ENCODE measurements at regions not wholly inside any gene's neighbourhood (a gene's known extent, or its start where the extent isn't known, plus 50 kb on each side); places are given as distances from the start of the nearest gene placed in this dataset.

DNA sequence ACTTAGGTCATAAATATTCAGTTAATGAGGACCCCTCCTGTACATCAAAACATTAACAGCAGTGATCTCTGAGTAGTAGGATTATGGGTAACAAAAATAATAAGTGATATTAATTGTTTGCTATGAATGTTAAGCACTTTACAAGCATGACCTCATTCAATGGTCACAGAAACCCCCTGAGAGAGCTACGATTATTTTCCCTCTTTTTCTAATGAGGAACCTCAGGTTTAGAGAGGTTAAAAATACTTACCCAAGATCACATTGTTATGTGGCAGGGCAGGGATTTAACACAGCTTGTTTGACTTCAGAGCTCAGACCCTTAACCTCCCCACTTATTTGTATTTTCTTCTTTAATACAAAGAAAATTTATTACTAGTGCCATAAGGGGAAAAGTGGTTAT, 228.2 kb downstream of the TBL1XR1 start:
- 57% methylated on average over 1 of the region's 1 CpG for WGBS (ENCODE audit: low lambda C conversion rate, missing lambda C conversion rate)
- Histone ChIP-seq H3K79me2 (no peaks in the 10 kb centered on the region), H2AFZ (peak overlapping the region; percentile 9), H4K20me1 (ENCODE audit: insufficient read depth, poor library complexity, severe bottlenecking) (no peaks in the 10 kb centered on the region), H3K9me2 (replicated peaks; ENCODE audit: insufficient read depth) (no peaks in the 10 kb centered on the region), H3K4me3 (no peak overlapping the region), H3K27ac (no peak overlapping the region), H3K9me3 (ENCODE audit: low read depth) (no peaks in the 10 kb centered on the region), H3K27me3 (no peaks in the 10 kb centered on the region), H3K36me3 (replicated peaks; ENCODE audit: insufficient read depth, low read depth) (no peaks in the 10 kb centered on the region), H3K4me1 (ENCODE audit: insufficient read depth) (peaks cover 12% of the 10 kb centered on the region), H3K4me2 (no peak overlapping the region)
- TF ChIP-seq EZH2 (IDR thresholded peaks at IDR 0.05; ENCODE audit: borderline replicate concordance): no peak
- TF ChIP-seq CTCF (IDR thresholded peaks at IDR 0.05; ENCODE audit: poor library complexity): no peak
- no peak for TF ChIP-seq EZH2phosphoT487 (IDR thresholded peaks at IDR 0.05; ENCODE audit: low read depth, severe bottlenecking, unreplicated experiment)
- no peak for DNase-seq (ENCODE audit: low spot score)

- peaks cover 12% of the 10 kb centered on the region for H3K4me1 ChIP-seq (ENCODE audit: insufficient read depth)
- WGBS (ENCODE audit: low lambda C conversion rate, missing lambda C conversion rate): 73% methylated on average over 2 of the region's 2 CpGs
- H3K36me3 ChIP-seq (replicated peaks; ENCODE audit: insufficient read depth, low read depth): no peaks in the 10 kb centered on the region
- H3K27me3 ChIP-seq: no peaks in the 10 kb centered on the region
- no peak overlapping the region for H3K4me2 ChIP-seq
- no peak overlapping the region for H3K4me3 ChIP-seq
- no peaks in the 10 kb centered on the region for H3K9me2 ChIP-seq (replicated peaks; ENCODE audit: insufficient read depth)
- peak overlapping the region; percentile 9 for H2AFZ ChIP-seq
- no peaks in the 10 kb centered on the region for H3K9me3 ChIP-seq (ENCODE audit: low read depth)
- H3K27ac ChIP-seq: no peak overlapping the region
- H4K20me1 ChIP-seq (ENCODE audit: insufficient read depth, poor library complexity, severe bottlenecking): no peaks in the 10 kb centered on the region
- H3K79me2 ChIP-seq: no peaks in the 10 kb centered on the region
- TF ChIP-seq EZH2phosphoT487 (IDR thresholded peaks at IDR 0.05; ENCODE audit: low read depth, severe bottlenecking, unreplicated experiment): no peak
- no peak for TF ChIP-seq EZH2 (IDR thresholded peaks at IDR 0.05; ENCODE audit: borderline replicate concordance)
- TF ChIP-seq CTCF (IDR thresholded peaks at IDR 0.05; ENCODE audit: poor library complexity): no peak
- no peak for DNase-seq (ENCODE audit: low spot score)
Observed at GRCh38 chr3:176968631-176969030, 228.7 kb downstream of the TBL1XR1 start.

GRCh38 chr3:176967522-176967921, 229.8 kb downstream of the TBL1XR1 start:
- no peak overlapping the region for H2AFZ ChIP-seq
- H3K4me1 ChIP-seq (ENCODE audit: insufficient read depth): peaks cover 12% of the 10 kb centered on the region
- no peak overlapping the region for H3K4me2 ChIP-seq
- no peaks in the 10 kb centered on the region for H4K20me1 ChIP-seq (ENCODE audit: insufficient read depth, poor library complexity, severe bottlenecking)
- no peaks in the 10 kb centered on the region for H3K27me3 ChIP-seq
- no peaks in the 10 kb centered on the region for H3K79me2 ChIP-seq
- H3K9me3 ChIP-seq (ENCODE audit: low read depth): no peaks in the 10 kb centered on the region
- no peak overlapping the region for H3K27ac ChIP-seq
- no peak for DNase-seq (ENCODE audit: low spot score)
- TF ChIP-seq CTCF (IDR thresholded peaks at IDR 0.05; ENCODE audit: poor library complexity) (no peak), EZH2 (IDR thresholded peaks at IDR 0.05; ENCODE audit: borderline replicate concordance) (no peak), EZH2phosphoT487 (IDR thresholded peaks at IDR 0.05; ENCODE audit: low read depth, severe bottlenecking, unreplicated experiment) (no peak)
- no peaks in the 10 kb centered on the region for H3K9me2 ChIP-seq (replicated peaks; ENCODE audit: insufficient read depth)
- H3K4me3 ChIP-seq: no peak overlapping the region
- H3K36me3 ChIP-seq (replicated peaks; ENCODE audit: insufficient read depth, low read depth): no peaks in the 10 kb centered on the region
- WGBS (ENCODE audit: low lambda C conversion rate, missing lambda C conversion rate): 82% methylated on average over 3 of the region's 3 CpGs

DNA sequence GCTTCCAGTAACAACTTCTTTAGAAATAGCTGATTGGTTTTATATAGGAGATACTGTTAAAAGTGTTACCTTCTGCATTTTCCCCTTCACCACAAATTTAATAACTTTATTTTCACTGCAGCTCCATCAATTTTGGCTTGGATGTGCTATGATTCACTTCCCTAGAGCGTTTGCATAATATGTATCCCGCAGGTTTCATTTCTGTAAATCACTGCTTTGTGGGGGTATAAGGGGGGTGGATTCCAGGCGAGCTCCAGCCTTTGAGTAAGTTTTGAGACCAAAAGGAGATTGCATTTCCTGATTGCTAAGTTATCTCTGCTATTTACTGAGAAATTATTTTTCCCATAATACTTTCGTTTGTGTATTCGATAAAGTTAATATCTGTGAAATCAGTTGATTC, 232.6 kb downstream of the TBL1XR1 start:
- Histone ChIP-seq H3K4me1 (ENCODE audit: insufficient read depth) (peaks cover 12% of the 10 kb centered on the region), H3K79me2 (no peaks in the 10 kb centered on the region), H3K27me3 (no peaks in the 10 kb centered on the region), H3K9me3 (ENCODE audit: low read depth) (no peaks in the 10 kb centered on the region), H3K4me2 (no peak overlapping the region), H3K36me3 (replicated peaks; ENCODE audit: insufficient read depth, low read depth) (no peaks in the 10 kb centered on the region), H4K20me1 (ENCODE audit: insufficient read depth, poor library complexity, severe bottlenecking) (no peaks in the 10 kb centered on the region), H3K9me2 (replicated peaks; ENCODE audit: insufficient read depth) (no peaks in the 10 kb centered on the region), H3K4me3 (no peak overlapping the region), H2AFZ (no peak overlapping the region), H3K27ac (no peak overlapping the region)
- 96% methylated on average over 5 of the region's 5 CpGs for WGBS (ENCODE audit: low lambda C conversion rate, missing lambda C conversion rate)
- no peak for TF ChIP-seq EZH2 (IDR thresholded peaks at IDR 0.05; ENCODE audit: borderline replicate concordance)
- no peak for TF ChIP-seq EZH2phosphoT487 (IDR thresholded peaks at IDR 0.05; ENCODE audit: low read depth, severe bottlenecking, unreplicated experiment)
- TF ChIP-seq CTCF (IDR thresholded peaks at IDR 0.05; ENCODE audit: poor library complexity): no peak
- no peak for DNase-seq (ENCODE audit: low spot score)

All from hepatocyte (in vitro differentiated cells).